ENCODE measurements at regions not wholly inside any gene's neighbourhood (a gene's known extent, or its start where the extent isn't known, plus 50 kb on each side); places are given as distances from the start of the nearest gene placed in this dataset.

GRCh38 chr14:82060219-82060618 lies 526.6 kb upstream of the SEL1L start:
- intact Hi-C loops (cut with DNase I): no loop called here
- Histone ChIP-seq H3K36me3 (no peaks in the 10 kb centered on the region), H3K27ac (no peak overlapping the region), H3K4me3 (no peak overlapping the region), H3K9me3 (no peaks in the 10 kb centered on the region), H3K4me1 (ENCODE audit: insufficient read depth) (no peaks in the 10 kb centered on the region), H3K27me3 (no peaks in the 10 kb centered on the region)
- no peak for DNase-seq
- TF ChIP-seq, protein P1, sequence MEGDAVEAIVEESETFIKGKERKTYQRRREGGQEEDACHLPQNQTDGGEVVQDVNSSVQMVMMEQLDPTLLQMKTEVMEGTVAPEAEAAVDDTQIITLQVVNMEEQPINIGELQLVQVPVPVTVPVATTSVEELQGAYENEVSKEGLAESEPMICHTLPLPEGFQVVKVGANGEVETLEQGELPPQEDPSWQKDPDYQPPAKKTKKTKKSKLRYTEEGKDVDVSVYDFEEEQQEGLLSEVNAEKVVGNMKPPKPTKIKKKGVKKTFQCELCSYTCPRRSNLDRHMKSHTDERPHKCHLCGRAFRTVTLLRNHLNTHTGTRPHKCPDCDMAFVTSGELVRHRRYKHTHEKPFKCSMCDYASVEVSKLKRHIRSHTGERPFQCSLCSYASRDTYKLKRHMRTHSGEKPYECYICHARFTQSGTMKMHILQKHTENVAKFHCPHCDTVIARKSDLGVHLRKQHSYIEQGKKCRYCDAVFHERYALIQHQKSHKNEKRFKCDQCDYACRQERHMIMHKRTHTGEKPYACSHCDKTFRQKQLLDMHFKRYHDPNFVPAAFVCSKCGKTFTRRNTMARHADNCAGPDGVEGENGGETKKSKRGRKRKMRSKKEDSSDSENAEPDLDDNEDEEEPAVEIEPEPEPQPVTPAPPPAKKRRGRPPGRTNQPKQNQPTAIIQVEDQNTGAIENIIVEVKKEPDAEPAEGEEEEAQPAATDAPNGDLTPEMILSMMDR (IDR thresholded peaks at IDR 0.05): no peak
- TF ChIP-seq POLR2A (IDR thresholded peaks at IDR 0.05) (no peak), EP300 (IDR thresholded peaks at IDR 0.05) (no peak)
- 21 to 36% (median 34%) methylated on average over 3 of the region's 3 CpGs for WGBS, 3 donors

DNA sequence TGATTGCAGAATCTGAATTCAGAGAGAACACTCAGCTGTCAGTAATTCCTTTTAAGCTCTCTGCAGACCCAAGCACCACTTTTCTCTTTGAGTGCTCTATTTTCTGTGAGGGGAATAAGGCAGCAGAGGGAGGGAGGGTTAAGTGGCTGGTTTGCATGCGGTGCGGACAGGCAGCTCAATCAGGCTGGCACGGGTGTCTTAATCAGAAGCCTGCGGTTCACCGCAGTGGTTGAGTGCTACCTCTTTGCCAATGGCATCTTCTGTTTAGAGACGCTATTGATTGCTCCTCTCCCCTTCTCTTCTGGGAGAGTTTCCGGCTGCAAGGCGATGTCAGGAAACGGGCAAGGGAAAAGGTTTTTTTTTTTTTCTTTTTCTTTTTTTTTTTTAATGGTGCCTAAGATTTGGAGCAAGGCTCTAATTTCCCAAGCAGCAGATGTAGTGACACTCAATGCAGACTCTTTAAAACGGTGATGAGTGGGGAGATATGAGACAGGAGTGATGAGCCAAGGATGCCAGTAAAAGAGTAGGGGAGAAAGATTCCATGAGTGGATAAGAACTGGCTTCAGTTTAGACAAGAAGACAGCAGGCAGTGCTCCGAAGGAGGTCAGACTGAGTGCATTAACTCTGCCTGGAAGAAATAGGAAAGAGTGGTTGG lies 533.7 kb upstream of the SEL1L start:
- Histone ChIP-seq H3K9me3 (no peaks in the 10 kb centered on the region), H3K4me1 (ENCODE audit: insufficient read depth) (no peaks in the 10 kb centered on the region), H3K36me3 (no peaks in the 10 kb centered on the region), H3K27ac (no peak overlapping the region), H3K4me3 (no peak overlapping the region), H3K27me3 (no peaks in the 10 kb centered on the region)
- no peak for DNase-seq
- WGBS, 3 donors: 62 to 72% (median 66%) methylated on average over 11 of the region's 11 CpGs
- intact Hi-C loops (cut with DNase I): no loop called here
- TF ChIP-seq, protein P1 (IDR thresholded peaks at IDR 0.05): no peak
- TF ChIP-seq POLR2A (IDR thresholded peaks at IDR 0.05) (no peak), EP300 (IDR thresholded peaks at IDR 0.05) (no peak)

DNA sequence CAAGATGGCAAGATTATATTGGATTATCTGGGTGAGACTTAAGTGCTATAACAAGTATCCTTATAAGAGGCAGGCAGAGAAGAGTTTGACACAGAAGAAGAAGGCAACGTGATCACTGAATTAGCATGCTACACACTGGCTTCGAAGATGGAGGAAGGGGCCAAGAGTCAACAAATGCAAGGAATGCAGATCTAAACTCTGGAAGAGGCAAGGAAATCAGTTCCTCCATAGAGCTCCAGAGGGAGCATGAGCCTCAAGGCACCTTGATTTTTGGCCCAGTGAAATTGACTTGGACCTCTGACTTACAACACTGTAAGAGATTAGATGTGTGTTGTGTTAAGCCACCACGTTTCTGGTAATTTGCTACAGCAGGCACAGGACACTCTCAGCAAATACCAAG lies 536.4 kb upstream of the SEL1L start:
- WGBS, 3 donors: 62 to 79% (median 70%) methylated on average over 3 of the region's 3 CpGs
- intact Hi-C loops (cut with DNase I): no loop called here

GRCh38 chr14:82070753-82071152 lies 537.1 kb upstream of the SEL1L start:
- H3K4me1 ChIP-seq (ENCODE audit: insufficient read depth): no peaks in the 10 kb centered on the region
- H3K27ac ChIP-seq: no peak overlapping the region
- WGBS, 3 donors: 24 to 37% (median 29%) methylated on average over 3 of the region's 3 CpGs
- no peak for DNase-seq
- intact Hi-C loops (cut with DNase I): no loop called here
- no peak overlapping the region for H3K4me3 ChIP-seq
- no peaks in the 10 kb centered on the region for H3K9me3 ChIP-seq
- no peaks in the 10 kb centered on the region for H3K36me3 ChIP-seq
- no peak for TF ChIP-seq POLR2A (IDR thresholded peaks at IDR 0.05)
- TF ChIP-seq, protein P1 (IDR thresholded peaks at IDR 0.05): no peak
- no peak for TF ChIP-seq EP300 (IDR thresholded peaks at IDR 0.05)
- no peaks in the 10 kb centered on the region for H3K27me3 ChIP-seq

More for the DNA sequence above, 536.4 kb upstream of the SEL1L start:
- Histone ChIP-seq H3K36me3 (no peaks in the 10 kb centered on the region), H3K27ac (no peak overlapping the region), H3K27me3 (no peaks in the 10 kb centered on the region), H3K4me1 (ENCODE audit: insufficient read depth) (no peaks in the 10 kb centered on the region), H3K4me3 (no peak overlapping the region), H3K9me3 (no peaks in the 10 kb centered on the region)
- DNase-seq: no peak
- TF ChIP-seq, protein P1 (IDR thresholded peaks at IDR 0.05): no peak
- TF ChIP-seq EP300 (IDR thresholded peaks at IDR 0.05): no peak
- no peak for TF ChIP-seq POLR2A (IDR thresholded peaks at IDR 0.05)

Data from ovary (tissue), 7 donors.